ENCODE measurements at regions not wholly inside any gene's neighbourhood (a gene's known extent, or its start where the extent isn't known, plus 50 kb on each side); places are given as distances from the start of the nearest gene placed in this dataset.

- Mint-ChIP-seq H3K4me1 (no peaks in the 10 kb centered on the region), H3K27ac (no peak overlapping the region), H3K27me3 (no peaks in the 10 kb centered on the region), H3K9me3 (ENCODE audit: low read depth) (peaks cover 4% of the 10 kb centered on the region), H3K36me3 (no peaks in the 10 kb centered on the region), H3K4me3 (no peak overlapping the region)
- DNase-seq (no peak), ATAC-seq (no peak)
- CTCF ChIA-PET = no interaction called here
These were observed 1079.7 kb upstream of the TENM4 start for GRCh38 chr11:80520507-80520887.

GRCh38 chr11:80519596-80520506 lies 1079.0 kb upstream of the TENM4 start:
- no peak overlapping the region for H3K4me3 Mint-ChIP-seq
- peaks cover 3% of the 10 kb centered on the region for H3K9me3 Mint-ChIP-seq (ENCODE audit: low read depth)
- H3K27me3 Mint-ChIP-seq = no peaks in the 10 kb centered on the region
- no peak overlapping the region for H3K27ac Mint-ChIP-seq
- no peaks in the 10 kb centered on the region for H3K36me3 Mint-ChIP-seq
- DNase-seq = no peak
- CTCF ChIA-PET = no interaction called here
- ATAC-seq = no peak
- no peaks in the 10 kb centered on the region for H3K4me1 Mint-ChIP-seq

- no peaks in the 10 kb centered on the region for H3K27me3 Mint-ChIP-seq
- DNase-seq (no peak), ATAC-seq (no peak)
- H3K4me3 Mint-ChIP-seq = no peak overlapping the region
- no peak overlapping the region for H3K27ac Mint-ChIP-seq
- CTCF ChIA-PET = no interaction called here
- H3K36me3 Mint-ChIP-seq = no peaks in the 10 kb centered on the region
- H3K9me3 Mint-ChIP-seq (ENCODE audit: low read depth) = peaks cover 5% of the 10 kb centered on the region
- no peaks in the 10 kb centered on the region for H3K4me1 Mint-ChIP-seq
These were observed 1076.9 kb upstream of the TENM4 start for GRCh38 chr11:80517701-80518100.

GRCh38 chr11:80515097-80515496 lies 1074.3 kb upstream of the TENM4 start:
- CTCF ChIA-PET = no interaction called here
- H3K27me3 Mint-ChIP-seq = no peaks in the 10 kb centered on the region
- no peak overlapping the region for H3K27ac Mint-ChIP-seq
- H3K4me3 Mint-ChIP-seq = no peak overlapping the region
- no peaks in the 10 kb centered on the region for H3K4me1 Mint-ChIP-seq
- H3K36me3 Mint-ChIP-seq = no peaks in the 10 kb centered on the region
- ATAC-seq (no peak), DNase-seq (no peak)
- H3K9me3 Mint-ChIP-seq (ENCODE audit: low read depth) = peaks cover 5% of the 10 kb centered on the region

GRCh38 chr11:80512491-80512890 lies 1071.7 kb upstream of the TENM4 start:
- CTCF ChIA-PET = no interaction called here
- no peak overlapping the region for H3K4me3 Mint-ChIP-seq

GRCh38 chr11:80505771-80506170 lies 1064.9 kb upstream of the TENM4 start:
- H3K27me3 Mint-ChIP-seq = no peaks in the 10 kb centered on the region
- no peak overlapping the region for H3K27ac Mint-ChIP-seq
- DNase-seq = no peak
- no peaks in the 10 kb centered on the region for H3K36me3 Mint-ChIP-seq
- peaks cover 7% of the 10 kb centered on the region for H3K9me3 Mint-ChIP-seq (ENCODE audit: low read depth)
- no peak for ATAC-seq
- H3K4me1 Mint-ChIP-seq = no peaks in the 10 kb centered on the region
- no peak overlapping the region for H3K4me3 Mint-ChIP-seq
- CTCF ChIA-PET = no interaction called here

More at GRCh38 chr11:80512491-80512890, 1071.7 kb upstream of the TENM4 start:
- Mint-ChIP-seq H3K36me3 (no peaks in the 10 kb centered on the region), H3K9me3 (ENCODE audit: low read depth) (peaks cover 11% of the 10 kb centered on the region), H3K27ac (no peak overlapping the region), H3K4me1 (no peaks in the 10 kb centered on the region), H3K27me3 (no peaks in the 10 kb centered on the region)
- DNase-seq (no peak), ATAC-seq (no peak)

GRCh38 chr11:80503990-80504389 lies 1063.2 kb upstream of the TENM4 start:
- Mint-ChIP-seq H3K36me3 (no peaks in the 10 kb centered on the region), H3K9me3 (ENCODE audit: low read depth) (peaks cover 5% of the 10 kb centered on the region), H3K27ac (no peak overlapping the region), H3K4me3 (no peak overlapping the region), H3K27me3 (no peaks in the 10 kb centered on the region), H3K4me1 (no peaks in the 10 kb centered on the region)
- ATAC-seq (no peak), DNase-seq (no peak)
- CTCF ChIA-PET = no interaction called here

- H3K4me3 Mint-ChIP-seq = no peak overlapping the region
- ATAC-seq (no peak), DNase-seq (no peak)
- no peaks in the 10 kb centered on the region for H3K36me3 Mint-ChIP-seq
- H3K9me3 Mint-ChIP-seq (ENCODE audit: low read depth) = peaks cover 2% of the 10 kb centered on the region
- no peak overlapping the region for H3K27ac Mint-ChIP-seq
- H3K27me3 Mint-ChIP-seq = no peaks in the 10 kb centered on the region
- CTCF ChIA-PET = no interaction called here
- H3K4me1 Mint-ChIP-seq = no peaks in the 10 kb centered on the region
These were observed 1061.7 kb upstream of the TENM4 start for GRCh38 chr11:80502511-80502910.

GRCh38 chr11:80495116-80495515 lies 1054.3 kb upstream of the TENM4 start:
- CTCF ChIA-PET = no interaction called here
- no peaks in the 10 kb centered on the region for H3K27me3 Mint-ChIP-seq
- peaks cover 8% of the 10 kb centered on the region for H3K9me3 Mint-ChIP-seq (ENCODE audit: low read depth)
- no peak overlapping the region for H3K27ac Mint-ChIP-seq
- H3K4me3 Mint-ChIP-seq = no peak overlapping the region
- DNase-seq (no peak), ATAC-seq (no peak)
- H3K36me3 Mint-ChIP-seq = no peaks in the 10 kb centered on the region
- H3K4me1 Mint-ChIP-seq = no peaks in the 10 kb centered on the region

- CTCF ChIA-PET = no interaction called here
These were observed 1047.1 kb upstream of the TENM4 start for GRCh38 chr11:80487952-80488351.

GRCh38 chr11:80486678-80487077 lies 1045.8 kb upstream of the TENM4 start:
- no peaks in the 10 kb centered on the region for H3K4me1 Mint-ChIP-seq
- no peaks in the 10 kb centered on the region for H3K27me3 Mint-ChIP-seq
- CTCF ChIA-PET = no interaction called here
- no peak overlapping the region for H3K27ac Mint-ChIP-seq
- DNase-seq = no peak
- no peak overlapping the region for H3K4me3 Mint-ChIP-seq
- H3K36me3 Mint-ChIP-seq = no peaks in the 10 kb centered on the region
- peaks cover 8% of the 10 kb centered on the region for H3K9me3 Mint-ChIP-seq (ENCODE audit: low read depth)
- ATAC-seq = no peak

More at GRCh38 chr11:80487952-80488351, 1047.1 kb upstream of the TENM4 start:
- ATAC-seq (no peak), DNase-seq (no peak)
- no peaks in the 10 kb centered on the region for H3K36me3 Mint-ChIP-seq
- no peaks in the 10 kb centered on the region for H3K4me1 Mint-ChIP-seq
- H3K9me3 Mint-ChIP-seq (ENCODE audit: low read depth) = peaks cover 8% of the 10 kb centered on the region
- H3K27ac Mint-ChIP-seq = no peak overlapping the region
- no peak overlapping the region for H3K4me3 Mint-ChIP-seq
- H3K27me3 Mint-ChIP-seq = no peaks in the 10 kb centered on the region

GRCh38 chr11:80477178-80477577 lies 1036.3 kb upstream of the TENM4 start:
- no peaks in the 10 kb centered on the region for H3K4me1 Mint-ChIP-seq
- CTCF ChIA-PET = no interaction called here
- DNase-seq (no peak), ATAC-seq (no peak)
- H3K27ac Mint-ChIP-seq = no peak overlapping the region
- H3K36me3 Mint-ChIP-seq = no peaks in the 10 kb centered on the region
- no peaks in the 10 kb centered on the region for H3K27me3 Mint-ChIP-seq
- no peak overlapping the region for H3K4me3 Mint-ChIP-seq
- peaks cover 6% of the 10 kb centered on the region for H3K9me3 Mint-ChIP-seq (ENCODE audit: low read depth)

GRCh38 chr11:80473562-80473961 lies 1032.7 kb upstream of the TENM4 start:
- ATAC-seq (no peak), DNase-seq (no peak)
- H3K27ac Mint-ChIP-seq = no peak overlapping the region
- H3K4me1 Mint-ChIP-seq = no peaks in the 10 kb centered on the region
- H3K27me3 Mint-ChIP-seq = no peaks in the 10 kb centered on the region
- CTCF ChIA-PET = no interaction called here
- no peak overlapping the region for H3K4me3 Mint-ChIP-seq
- H3K36me3 Mint-ChIP-seq = no peaks in the 10 kb centered on the region
- peaks cover 10% of the 10 kb centered on the region for H3K9me3 Mint-ChIP-seq (ENCODE audit: low read depth)

- ATAC-seq (no peak), DNase-seq (no peak)
- no peak overlapping the region for H3K4me3 Mint-ChIP-seq
- no peaks in the 10 kb centered on the region for H3K27me3 Mint-ChIP-seq
- H3K36me3 Mint-ChIP-seq = no peaks in the 10 kb centered on the region
- H3K4me1 Mint-ChIP-seq = no peaks in the 10 kb centered on the region
- CTCF ChIA-PET = no interaction called here
- peaks cover 24% of the 10 kb centered on the region for H3K9me3 Mint-ChIP-seq (ENCODE audit: low read depth)
- no peak overlapping the region for H3K27ac Mint-ChIP-seq
These were observed 1029.0 kb upstream of the TENM4 start for GRCh38 chr11:80469871-80470270.

Measured in activated CD8-positive, alpha-beta memory T cell treated with anti-CD3 and anti-CD28 coated beads, Interleukin-2, amount 10 ng/mL, durations not matched to agents 7 days and 5 days (primary cell).